ENCODE measurements at regions not wholly inside any gene's neighbourhood (a gene's known extent, or its start where the extent isn't known, plus 50 kb on each side); places are given as distances from the start of the nearest gene placed in this dataset.

DNA sequence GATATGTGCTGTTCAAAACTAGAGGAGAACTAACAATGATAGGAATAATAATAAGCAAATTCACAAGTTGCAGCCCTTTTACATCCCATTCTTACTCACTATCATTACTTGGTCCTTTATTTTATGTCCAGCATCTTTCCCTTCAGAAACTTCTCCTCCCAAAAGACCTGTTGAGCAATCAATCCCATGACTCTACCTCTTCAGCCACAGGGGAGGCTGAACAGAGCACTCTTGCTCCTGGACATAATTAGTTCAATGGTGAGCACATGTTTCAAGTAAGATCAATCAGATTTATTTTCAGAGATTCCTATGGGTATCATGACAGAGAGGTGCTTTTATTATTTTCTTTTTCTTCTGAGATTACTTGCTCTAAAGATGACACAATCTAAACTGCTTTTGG, 260.0 kb downstream of the COG6 start:
- TF ChIP-seq CTCF (IDR thresholded peaks at IDR 0.05), result no peak
- intact Hi-C loops (cut with DNase I), result no loop called here
- Histone ChIP-seq H3K9ac (ENCODE audit: low read depth in 2 of 2, low read length in 2 of 2) (no peak overlapping the region), H3K4me3 (no peak overlapping the region), H3K27ac (no peak overlapping the region), H3K36me3 (no peaks in the 10 kb centered on the region), H3K27me3 (no peaks in the 10 kb centered on the region), H3K9me3 (no peaks in the 10 kb centered on the region), H3K4me1 (no peaks in the 10 kb centered on the region)
- DNase-seq, result no peak

GRCh38 chr13:39916330-39916729, 260.9 kb downstream of the COG6 start:
- Histone ChIP-seq H3K27me3 (no peaks in the 10 kb centered on the region), H3K4me1 (no peaks in the 10 kb centered on the region), H3K27ac (no peak overlapping the region), H3K9me3 (no peaks in the 10 kb centered on the region), H3K9ac (ENCODE audit: low read depth in 2 of 2, low read length in 2 of 2) (no peak overlapping the region), H3K36me3 (no peaks in the 10 kb centered on the region), H3K4me3 (no peak overlapping the region)
- no peak for TF ChIP-seq CTCF (IDR thresholded peaks at IDR 0.05)
- intact Hi-C loops (cut with DNase I), result no loop called here
- DNase-seq, result no peak

GRCh38 chr13:39918620-39919236, 263.3 kb downstream of the COG6 start:
- no peaks in the 10 kb centered on the region for H3K9me3 ChIP-seq
- no peak overlapping the region for H3K27ac ChIP-seq
- no peaks in the 10 kb centered on the region for H3K4me1 ChIP-seq
- H3K4me3 ChIP-seq, result no peak overlapping the region
- DNase-seq, result no peak
- TF ChIP-seq CTCF (IDR thresholded peaks at IDR 0.05), result no peak
- intact Hi-C loops (cut with DNase I), result no loop called here
- H3K27me3 ChIP-seq, result no peaks in the 10 kb centered on the region
- H3K36me3 ChIP-seq, result no peaks in the 10 kb centered on the region
- H3K9ac ChIP-seq (ENCODE audit: low read depth in 2 of 2, low read length in 2 of 2), result no peak overlapping the region

GRCh38 chr13:39920613-39921012, 265.2 kb downstream of the COG6 start:
- Histone ChIP-seq H3K27ac (no peak overlapping the region), H3K9ac (ENCODE audit: low read depth in 2 of 2, low read length in 2 of 2) (no peak overlapping the region), H3K4me1 (no peaks in the 10 kb centered on the region), H3K27me3 (no peaks in the 10 kb centered on the region), H3K9me3 (no peaks in the 10 kb centered on the region), H3K4me3 (no peak overlapping the region), H3K36me3 (no peaks in the 10 kb centered on the region)
- DNase-seq, result no peak
- no peak for TF ChIP-seq CTCF (IDR thresholded peaks at IDR 0.05)
- intact Hi-C loops (cut with DNase I), result no loop called here

GRCh38 chr13:39926345-39926744, 270.9 kb downstream of the COG6 start:
- no peak for TF ChIP-seq CTCF (IDR thresholded peaks at IDR 0.05)
- Histone ChIP-seq H3K4me3 (no peak overlapping the region), H3K9me3 (no peaks in the 10 kb centered on the region), H3K36me3 (no peaks in the 10 kb centered on the region), H3K27me3 (no peaks in the 10 kb centered on the region), H3K27ac (no peak overlapping the region), H3K9ac (ENCODE audit: low read depth in 2 of 2, low read length in 2 of 2) (no peak overlapping the region), H3K4me1 (no peaks in the 10 kb centered on the region)
- no peak for DNase-seq
- intact Hi-C loops (cut with DNase I), result no loop called here

All from colonic mucosa (tissue), 4 donors.